Stimulated activated CD8-positive, alpha-beta memory T cell treated with anti-CD3 and anti-CD28 coated beads, Interleukin-7, amount 100 ng/mL, for 4 hours (primary cell): ENCODE measurements at regions not wholly inside any gene's neighbourhood (a gene's known extent, or its start where the extent isn't known, plus 50 kb on each side); places are given as distances from the start of the nearest gene placed in this dataset.

Source experiments
- DNase-seq, 2 donors: peaks; one replicate each; pipeline ENCODE4 v3.0.0-alpha.2; 2020; ENCODE audit warnings: low read depth in 2 of 2

DNA sequence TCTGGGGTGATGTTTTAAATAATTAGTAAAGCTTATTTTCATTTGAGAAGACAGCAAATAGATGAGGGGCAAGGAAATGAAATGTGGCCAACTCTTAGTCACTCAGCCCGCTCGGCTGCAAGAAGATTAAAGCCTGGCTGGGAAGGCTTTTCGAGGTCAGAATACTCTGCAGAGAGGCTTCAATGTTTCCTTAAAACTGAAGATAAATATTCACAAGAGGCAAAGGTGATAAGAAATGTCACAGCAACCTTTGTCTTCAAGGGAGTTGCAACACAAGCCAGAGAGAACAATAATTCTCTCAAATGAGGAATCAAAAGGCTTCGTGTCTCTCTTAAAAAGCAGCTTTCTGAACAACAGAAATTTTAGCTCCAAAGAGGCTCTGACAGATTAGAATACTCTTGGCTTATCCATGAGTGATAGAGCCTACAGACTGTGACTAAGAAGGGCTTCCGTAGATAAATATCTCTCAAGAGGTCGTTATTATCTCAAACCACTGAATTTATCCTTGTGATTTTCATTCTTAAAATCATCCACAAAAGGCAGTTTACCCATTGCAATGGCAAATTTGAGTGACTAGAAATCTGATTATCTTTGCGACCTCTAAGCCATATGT lies 92.5 kb downstream of the KLF6 start:
- no peak for DNase-seq

DNA sequence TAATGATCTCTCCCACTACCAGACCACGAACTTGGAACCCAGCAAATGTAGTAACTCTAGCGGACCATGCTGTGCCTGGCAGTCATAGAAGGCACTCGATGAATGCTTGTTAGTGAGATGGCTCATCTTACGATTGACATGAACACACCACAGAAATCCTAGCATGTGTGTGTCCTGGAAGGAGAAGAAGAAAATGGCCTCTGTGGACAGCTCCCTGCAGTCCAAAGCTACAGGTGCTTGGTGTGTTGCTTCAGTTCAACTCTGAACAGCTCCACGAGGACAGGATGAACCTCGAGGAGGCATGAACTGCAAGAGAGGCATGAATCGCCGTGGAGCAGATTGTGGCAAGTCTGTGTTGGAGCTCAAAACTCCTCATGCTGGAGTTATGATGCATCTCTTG lies 93.5 kb downstream of the KLF6 start:
- no peak for DNase-seq

DNA sequence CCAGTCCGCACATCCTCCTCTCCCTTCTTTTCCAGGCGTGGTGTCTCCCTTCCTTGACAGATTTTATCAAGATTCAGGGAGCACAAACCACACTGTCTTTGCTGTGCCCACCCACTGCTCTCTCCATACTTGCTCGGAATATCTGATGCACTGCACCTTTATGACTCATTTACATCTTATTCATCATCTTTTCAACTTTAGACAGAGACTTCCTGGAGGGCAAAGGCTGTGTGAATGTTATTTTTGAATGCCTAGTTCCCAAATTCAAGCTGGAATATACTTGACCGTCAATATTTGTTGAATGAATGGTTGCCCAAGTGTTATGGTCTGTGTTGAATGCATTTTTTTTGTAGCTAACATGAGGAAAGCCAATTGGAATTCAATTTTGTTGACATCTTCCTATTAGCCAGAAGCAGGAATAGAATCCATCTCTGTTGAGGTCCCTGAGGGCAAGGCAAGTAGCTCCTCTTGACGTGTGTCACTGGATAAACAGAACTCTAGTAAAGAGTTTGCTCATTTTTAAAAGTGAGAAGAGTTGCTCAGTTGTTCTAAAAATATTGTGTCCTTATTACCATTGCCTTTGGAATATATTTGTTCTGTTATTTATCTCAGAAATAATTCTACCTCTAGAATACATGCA lies 95.0 kb downstream of the KLF6 start:
- no peak for DNase-seq

DNA sequence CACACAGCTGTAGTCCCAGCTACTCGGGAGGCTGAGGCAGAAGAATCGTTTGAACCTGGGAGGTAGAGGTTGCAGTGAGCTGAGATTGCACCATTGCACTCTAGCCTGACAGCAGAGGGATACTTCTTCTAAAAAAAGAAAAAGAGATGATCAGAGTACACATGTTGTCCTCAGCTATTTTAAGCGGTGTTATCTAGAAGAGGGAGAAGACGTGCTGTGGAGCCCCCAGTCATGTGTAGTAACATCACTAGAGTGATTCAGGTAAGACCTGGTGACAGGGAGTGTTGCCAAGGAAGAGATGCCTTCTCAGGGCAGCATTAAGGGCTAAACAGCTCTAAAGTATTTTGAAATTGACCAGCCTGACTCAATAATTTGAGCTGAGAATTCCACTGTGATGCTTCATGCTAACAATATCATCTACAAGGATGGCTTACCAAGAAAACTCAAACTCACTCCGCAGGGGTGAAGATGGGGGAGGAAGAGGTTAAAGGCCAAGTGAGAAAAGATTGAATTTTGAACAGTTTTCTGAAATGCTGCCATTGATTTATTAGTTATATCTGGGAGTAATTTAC lies 97.4 kb downstream of the KLF6 start:
- no peak for DNase-seq

DNA sequence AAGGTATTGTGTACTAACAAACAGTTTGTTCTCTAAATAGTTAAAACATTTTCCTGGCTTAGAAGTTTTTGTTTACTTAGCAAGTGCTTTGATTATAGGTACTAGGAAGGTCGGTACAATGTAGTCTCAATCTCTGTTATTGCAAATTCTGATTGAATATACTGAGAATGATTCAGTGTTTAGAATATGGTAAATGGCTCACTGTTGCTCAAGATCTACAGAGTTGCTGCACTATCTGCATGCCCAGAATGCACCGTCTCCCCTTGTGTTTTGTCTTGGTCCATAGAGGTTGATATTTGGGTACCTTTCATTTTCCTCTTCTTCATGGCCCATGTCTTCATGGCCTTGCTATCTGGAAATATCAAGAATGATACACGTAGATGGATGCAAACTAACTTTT lies 99.6 kb downstream of the KLF6 start:
- DNase-seq, result no peak

DNA sequence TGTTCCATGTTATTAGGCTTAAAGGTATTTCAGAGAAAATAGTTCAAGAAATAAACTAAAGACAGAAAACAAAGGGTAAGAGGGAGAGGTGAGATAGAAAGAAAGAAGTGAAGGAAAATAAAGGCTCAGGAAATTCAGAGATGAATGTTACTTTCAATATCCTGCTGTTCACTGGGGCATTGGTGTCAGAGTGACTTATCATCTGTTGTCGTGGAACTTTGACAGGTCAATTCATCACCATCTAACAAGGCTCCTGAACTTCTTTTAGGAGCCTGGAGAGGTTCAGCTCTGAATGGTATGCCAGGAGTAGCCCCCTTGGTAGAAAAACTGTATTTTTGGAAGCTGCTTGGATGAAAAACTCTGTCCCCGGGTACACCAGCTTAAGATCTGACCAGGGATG lies 100.1 kb downstream of the KLF6 start:
- DNase-seq, result no peak

DNA sequence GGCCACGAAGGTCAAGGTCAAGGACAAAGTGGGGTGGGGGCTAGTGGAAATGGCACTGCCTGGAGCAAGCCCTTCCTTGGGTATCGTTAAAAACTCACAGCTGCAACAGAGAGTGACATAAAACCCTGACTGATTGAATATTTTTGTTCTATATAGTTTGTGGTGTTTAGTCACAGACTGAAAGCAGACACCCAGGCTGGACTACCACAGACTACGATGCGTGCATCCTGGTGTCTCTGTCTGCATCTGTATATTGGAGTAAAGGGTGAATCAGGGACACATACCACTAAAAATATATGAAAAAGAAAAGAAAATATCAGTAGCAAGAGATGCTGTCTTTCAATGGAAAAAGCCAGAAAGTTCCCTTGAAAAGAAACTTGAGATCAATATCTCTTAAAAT lies 101.4 kb downstream of the KLF6 start:
- DNase-seq, result no peak

DNA sequence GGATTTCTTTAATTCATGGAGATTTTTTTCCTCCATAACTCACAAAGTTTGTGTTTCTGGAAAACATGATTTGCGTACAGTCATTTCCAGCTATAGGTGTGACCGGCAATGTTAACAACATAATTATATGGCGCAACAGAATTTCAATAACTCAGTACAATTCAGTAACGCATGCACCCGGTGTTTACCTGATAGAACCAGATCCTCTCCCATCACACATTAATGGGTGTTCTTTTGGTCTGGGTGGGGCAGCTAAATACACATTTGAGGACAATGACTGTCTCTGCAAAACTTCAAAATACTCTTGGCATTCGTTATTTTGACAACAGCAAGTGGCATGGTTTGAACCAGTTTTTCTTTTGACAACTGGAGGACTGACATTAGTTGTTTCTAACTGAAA lies 102.3 kb downstream of the KLF6 start:
- no peak for DNase-seq

DNA sequence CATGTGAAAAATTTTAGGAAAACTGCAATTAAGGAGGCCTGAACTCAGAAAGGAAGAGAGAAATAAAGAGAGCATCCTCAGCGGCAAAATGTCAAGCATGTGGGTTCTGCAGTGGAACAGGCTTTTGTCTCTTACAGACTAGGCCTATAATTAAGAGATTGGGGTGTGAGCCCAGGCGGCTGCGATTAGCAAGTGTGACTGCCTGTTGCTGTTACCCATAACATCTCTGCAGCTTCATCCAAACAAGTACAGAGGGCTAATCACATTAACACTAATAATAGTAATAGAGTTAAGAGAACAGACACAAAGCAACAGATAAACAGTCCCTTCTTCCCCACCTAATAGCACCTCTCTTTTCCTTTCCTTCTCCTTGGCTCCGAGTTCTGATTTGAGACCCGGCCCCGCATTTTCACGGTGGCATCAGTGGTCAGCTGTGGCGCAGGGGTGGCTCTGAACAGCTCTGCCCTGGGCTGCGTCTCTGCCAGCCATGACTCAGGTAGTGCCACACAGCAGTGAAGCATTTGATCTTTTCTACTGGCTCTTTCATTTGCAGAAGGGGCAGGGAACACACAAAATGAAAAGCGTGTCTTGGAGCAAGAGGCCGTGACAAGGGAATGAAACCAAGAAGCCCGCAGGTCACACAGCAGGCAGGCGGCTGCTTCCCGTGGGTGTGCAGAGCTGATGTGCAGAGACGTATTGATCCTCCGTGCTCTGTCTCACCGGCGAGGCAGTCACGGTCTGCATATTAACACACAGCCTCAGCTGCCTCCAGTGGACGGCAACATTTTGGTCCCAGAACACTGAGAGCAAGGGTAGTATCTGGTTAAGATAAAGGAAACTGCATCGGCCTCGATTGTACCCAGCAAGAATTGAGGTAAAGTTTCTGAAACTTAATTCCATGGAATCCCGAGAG lies 103.1 kb downstream of the KLF6 start:
- no peak for DNase-seq

DNA sequence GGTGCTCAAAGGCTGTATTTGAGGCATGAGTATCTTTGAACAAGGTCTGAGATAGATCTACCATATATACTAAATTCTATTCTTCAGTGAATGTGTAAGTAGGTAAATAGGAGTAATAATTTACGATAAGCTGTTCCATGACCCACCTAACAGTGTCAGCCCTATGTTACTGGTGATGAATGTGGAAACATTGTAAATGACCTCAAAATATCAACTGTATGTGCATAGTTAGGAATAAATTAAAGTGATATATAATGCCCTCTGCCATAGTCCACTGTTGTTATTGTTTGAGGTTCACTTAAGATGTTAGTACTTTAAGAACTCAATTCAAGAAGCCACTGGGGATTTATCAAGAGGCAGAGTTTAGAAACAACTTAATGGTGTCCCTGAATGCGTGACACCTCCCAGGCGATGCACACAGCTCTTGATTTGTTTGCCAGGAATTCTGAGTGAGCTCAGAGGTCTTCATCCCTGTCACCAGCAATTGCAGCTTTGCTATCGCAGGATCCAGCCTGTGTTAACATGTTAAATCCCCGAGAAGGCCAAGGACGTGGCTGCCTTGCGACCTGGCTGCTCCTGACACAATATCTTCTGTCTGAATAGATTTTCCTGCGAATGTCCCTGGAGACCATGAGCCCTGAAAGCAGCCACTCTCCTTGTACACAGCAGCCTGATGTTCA lies 104.9 kb downstream of the KLF6 start:
- no peak for DNase-seq

DNA sequence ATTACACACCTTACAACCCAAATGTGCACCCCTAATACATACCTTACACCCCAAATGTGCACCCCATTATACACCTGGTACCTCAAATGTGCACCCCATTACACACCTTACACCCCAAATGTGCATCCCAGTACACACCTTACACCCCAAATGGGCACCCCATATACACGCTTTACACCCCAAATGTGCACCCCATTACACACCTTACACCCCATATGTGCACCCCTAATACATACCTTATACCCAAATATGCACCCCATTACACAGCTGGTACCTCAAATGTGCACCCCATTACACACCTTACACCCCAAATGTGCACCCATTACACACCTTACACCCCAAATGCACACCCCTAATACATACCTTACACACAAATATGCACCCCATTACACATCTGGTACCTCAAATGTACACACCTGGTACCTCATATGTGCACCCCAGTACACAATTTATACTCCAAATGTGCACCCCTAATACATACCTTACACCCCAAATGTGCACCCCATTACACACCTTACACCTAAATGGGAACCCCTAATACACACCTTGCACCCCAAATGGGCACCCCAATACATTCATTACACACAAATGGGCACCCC lies 106.3 kb downstream of the KLF6 start:
- no peak for DNase-seq

DNA sequence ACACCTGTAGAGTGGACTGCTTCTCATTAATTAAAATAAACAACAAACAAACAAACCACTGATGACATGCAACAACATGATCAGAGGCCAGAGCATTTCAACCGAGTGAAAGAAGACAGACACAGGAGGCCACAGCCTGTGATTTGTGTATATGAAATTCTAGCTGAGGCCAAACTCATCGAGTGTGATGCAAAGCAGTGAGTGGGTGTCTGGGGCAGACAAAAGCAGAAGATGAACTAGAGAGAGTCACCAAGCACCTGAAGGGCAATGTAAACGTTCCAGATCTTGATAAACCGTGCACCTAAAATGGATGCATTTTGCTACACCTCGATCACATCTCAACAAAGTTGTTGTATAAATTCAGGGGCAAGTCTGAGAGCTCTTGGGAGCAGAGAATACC lies 108.4 kb downstream of the KLF6 start:
- no peak for DNase-seq

DNA sequence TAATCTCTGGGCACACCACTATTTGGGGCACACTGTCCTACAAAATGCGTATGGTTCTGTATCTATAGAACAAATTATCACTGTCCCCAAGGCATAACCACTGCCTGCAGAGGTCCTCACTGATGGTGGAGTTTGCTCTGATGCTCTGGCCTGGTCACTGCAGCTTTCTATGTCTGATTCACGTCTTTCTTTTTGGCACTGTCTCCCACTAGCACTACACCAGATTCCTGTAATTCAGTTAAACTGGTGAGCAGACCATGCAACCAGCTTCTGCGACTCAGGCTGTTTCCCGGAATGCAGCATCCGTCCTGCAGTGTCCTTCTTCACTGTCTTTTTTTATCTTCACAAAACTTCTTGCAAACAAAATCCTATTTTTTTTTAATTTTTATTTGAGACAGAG lies 112.8 kb downstream of the KLF6 start:
- DNase-seq, result no peak

DNA sequence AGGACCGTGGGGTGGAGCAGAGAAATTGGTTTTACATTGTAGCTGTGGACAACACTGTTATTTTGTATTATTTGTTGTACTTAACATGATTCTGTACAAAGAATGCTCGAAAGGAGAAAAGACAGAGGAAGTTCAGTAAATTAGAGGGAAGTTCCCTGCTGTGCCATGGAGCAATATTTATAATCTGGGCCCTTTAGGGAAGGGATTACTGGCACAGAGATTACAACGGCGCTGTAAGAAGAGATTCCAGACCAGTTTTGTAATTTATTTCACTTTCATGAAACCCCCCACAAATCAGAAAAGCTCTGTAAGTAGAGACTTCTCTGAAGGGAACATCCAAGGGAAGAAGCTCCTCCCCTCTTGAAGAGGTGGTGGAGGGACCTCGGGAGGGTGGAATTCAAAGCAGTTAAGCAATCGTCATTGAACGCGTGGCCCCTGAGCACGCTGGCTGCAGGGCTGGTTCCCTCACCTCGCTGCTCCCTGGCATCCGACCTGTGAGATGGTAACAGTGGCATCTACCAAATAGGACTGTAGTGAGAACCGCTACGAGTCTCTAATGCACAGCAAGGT lies 113.5 kb downstream of the KLF6 start:
- DNase-seq, result no peak

DNA sequence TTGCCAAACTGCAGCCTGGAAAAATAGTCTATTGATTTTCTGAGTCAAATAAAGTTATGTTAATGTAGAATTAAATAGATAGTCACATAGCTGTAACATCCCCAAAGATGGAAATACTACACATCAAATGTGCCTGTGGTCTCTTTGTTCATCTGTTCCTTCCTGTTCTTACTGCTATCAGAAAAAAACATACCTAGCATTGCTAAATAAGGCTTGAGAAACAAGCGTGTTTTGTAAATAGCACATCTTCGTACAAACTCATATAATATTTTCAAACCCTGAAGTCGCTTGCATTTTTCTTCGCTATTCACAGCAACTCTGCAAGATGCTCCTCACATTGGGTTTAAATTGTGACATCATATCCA lies 116.1 kb downstream of the KLF6 start:
- no peak for DNase-seq

DNA sequence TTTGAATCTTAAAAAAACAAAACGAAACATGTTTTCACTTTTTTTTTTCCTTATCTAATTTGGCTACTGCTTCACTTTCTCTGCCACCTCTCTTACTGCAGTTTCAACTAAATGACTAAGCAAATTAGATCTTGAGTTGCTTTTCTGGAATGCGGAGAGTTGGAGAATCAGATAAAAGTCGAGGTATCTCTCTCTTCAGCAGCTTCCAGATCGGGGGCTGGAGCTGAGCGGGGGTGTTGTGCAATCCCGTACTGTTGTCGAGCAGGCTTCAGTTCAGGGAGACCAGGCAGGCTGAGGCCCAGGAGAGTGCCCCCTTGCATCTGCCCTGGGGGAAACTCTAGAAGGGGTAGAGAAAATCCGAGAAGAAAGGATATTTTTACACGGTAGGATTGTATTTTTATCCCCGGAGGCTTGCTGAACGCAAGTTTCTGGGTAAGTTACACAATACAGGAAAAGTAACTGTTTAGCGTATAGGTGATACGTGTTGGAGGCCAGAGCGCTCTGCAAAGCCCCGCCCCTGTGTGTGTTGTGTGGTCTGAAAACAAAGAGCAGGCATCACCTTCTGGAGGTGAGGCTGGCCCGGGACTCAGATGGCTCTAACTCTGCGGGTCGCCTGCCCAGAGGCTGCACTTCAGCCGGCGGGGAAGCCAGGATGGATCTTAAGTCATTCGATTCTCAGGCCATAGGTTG lies 116.6 kb downstream of the KLF6 start:
- DNase-seq, result peak; percentile 36 to 55

DNA sequence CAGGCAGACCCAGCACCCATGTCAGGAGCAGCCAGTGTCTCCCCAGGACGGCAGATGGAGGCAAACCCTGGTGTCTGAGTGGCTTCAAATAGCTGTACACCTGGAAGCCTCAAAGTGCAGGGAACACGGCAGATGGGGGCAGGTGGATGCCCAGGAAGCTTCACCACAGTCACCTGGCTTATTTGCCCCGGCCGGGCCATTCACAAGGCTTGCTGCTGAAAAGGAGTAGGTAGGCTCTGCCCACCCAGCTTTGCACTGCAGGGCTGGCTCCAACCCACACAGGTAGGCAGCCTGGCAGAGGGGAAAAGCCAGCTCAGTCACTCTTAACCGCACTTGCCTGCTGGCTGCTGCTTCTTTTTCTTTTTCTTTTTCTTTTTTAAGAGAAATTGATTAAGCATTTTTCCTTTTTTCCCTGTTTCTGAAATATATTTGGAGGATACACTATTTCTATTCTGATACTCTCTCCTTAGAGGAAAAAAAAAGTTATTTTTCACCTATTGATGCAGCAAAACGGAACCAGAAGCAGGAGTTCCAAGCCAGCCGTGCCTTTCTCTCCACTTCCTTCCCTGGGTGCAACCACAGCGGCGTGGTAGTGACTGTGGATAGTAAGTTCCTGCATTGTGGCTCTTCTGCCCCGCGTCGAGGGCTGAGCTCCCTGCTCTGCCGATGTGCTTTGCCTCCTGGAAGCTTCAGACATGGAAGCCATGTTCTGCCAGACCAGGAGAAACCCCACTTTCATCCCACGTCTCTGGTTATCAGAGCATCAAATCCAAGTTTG lies 118.3 kb downstream of the KLF6 start:
- peak; percentile 45 to 65 for DNase-seq

DNA sequence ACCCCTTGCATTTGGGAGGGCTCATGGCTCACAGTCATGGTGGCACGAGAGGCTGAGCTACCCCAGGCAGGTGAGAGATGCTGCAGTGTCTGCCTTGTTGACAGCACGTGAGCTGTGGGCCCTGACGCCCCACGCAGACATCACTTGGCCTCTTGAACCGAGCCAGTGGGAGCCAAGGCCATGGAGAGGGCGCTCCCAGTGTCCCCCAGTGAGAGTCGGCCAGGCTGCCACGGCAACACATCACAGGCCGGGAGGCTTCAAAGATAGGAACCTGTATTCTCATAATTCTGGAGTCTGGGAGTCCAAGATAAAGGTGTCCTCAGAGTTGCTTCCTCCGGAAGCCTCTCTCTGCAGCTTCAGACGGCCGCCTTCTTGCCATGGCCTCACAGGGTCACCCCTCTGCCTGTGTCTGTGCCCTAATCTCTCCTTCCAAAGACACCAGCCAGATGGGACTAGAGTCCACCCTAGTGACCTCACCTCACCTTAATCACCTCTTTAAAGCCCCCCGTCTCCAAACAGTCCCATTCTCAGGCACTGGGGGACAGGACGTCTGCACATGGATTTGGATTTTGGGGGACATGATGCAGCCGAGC lies 119.6 kb downstream of the KLF6 start:
- no peak for DNase-seq

DNA sequence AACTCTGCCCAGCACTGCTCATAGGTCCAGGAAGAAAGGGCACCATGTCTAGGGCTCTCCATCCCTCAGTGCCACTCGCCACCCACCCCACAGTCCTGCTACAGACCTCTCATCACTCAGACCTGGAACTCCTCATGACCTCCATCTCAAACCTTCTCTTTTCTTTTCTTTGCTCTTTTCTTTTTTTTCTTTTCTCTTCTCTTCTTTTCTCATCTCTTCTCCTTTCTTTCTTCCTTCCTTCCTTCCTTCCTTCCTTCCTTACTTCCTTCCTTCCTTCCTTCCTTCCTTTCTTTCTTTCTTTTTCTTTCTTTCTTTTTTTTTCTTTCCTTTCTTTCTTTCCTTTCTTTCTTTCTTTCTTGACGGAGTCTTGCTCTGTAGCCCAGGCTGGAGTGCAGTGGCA lies 122.2 kb downstream of the KLF6 start:
- no peak for DNase-seq

DNA sequence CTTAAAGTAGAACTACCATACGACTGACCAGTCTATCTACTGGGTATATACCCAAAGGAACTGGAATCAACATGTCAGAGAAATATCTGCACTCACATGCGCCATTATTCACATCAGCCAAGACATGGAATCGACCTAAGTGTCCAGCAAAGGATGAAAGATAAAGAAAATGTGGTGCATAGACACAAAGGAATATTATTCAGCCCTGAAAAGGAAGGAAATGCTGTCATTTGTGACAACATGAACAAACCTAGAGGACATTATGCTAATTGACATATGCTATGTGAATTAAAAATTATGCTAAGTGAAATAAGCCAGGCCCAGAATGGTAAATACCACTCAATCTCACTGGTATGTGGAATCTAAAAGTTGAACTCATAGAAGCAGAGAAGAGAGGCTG lies 123.7 kb downstream of the KLF6 start:
- no peak for DNase-seq
